ENCODE measurements at regions not wholly inside any gene's neighbourhood (a gene's known extent, or its start where the extent isn't known, plus 50 kb on each side); places are given as distances from the start of the nearest gene placed in this dataset.
"Not testable (repeated sequence)": the region's sequence is repeated elsewhere in the genome, so short reads cannot be mapped to it uniquely, and the experiment has no call there.

DNA sequence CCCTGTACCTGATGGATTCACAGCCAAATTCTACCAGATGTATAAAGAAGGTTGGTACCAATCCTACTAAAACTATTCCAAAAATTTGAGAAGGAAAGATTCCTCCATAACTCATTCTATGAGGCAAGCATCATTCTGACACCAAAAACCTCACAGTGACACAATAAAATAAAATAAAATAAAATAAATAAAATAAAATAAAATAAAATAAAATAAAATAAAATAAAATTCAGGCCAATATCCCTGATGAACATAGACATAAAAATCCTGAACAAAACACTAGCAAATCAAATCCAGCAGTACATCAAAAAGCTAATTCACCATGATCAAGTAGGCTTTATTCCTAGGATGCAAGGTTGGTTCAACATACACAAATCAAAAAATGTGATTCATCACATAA, 108.1 kb downstream of the PROX1 start:
- TF ChIP-seq, protein P1, sequence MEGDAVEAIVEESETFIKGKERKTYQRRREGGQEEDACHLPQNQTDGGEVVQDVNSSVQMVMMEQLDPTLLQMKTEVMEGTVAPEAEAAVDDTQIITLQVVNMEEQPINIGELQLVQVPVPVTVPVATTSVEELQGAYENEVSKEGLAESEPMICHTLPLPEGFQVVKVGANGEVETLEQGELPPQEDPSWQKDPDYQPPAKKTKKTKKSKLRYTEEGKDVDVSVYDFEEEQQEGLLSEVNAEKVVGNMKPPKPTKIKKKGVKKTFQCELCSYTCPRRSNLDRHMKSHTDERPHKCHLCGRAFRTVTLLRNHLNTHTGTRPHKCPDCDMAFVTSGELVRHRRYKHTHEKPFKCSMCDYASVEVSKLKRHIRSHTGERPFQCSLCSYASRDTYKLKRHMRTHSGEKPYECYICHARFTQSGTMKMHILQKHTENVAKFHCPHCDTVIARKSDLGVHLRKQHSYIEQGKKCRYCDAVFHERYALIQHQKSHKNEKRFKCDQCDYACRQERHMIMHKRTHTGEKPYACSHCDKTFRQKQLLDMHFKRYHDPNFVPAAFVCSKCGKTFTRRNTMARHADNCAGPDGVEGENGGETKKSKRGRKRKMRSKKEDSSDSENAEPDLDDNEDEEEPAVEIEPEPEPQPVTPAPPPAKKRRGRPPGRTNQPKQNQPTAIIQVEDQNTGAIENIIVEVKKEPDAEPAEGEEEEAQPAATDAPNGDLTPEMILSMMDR (IDR thresholded peaks at IDR 0.05): not testable (repeated sequence)
- TF ChIP-seq, protein P2, sequence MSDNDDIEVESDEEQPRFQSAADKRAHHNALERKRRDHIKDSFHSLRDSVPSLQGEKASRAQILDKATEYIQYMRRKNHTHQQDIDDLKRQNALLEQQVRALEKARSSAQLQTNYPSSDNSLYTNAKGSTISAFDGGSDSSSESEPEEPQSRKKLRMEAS (CRISPR knock-in tag; IDR thresholded peaks at IDR 0.05): not testable (repeated sequence)
- TF ChIP-seq CREB1 (CRISPR knock-in tag; IDR thresholded peaks at IDR 0.05); CBFB (CRISPR knock-in tag; IDR thresholded peaks at IDR 0.05; ENCODE audit: low read depth); GABPB1 (CRISPR knock-in tag; IDR thresholded peaks at IDR 0.05); TCF7 (CRISPR knock-in tag; IDR thresholded peaks at IDR 0.05; ENCODE audit: low read depth); RELA (CRISPR knock-in tag; IDR thresholded peaks at IDR 0.05; ENCODE audit: borderline replicate concordance); NFYB (CRISPR knock-in tag; conservative IDR thresholded peaks at IDR 0.05; ENCODE audit: low read depth): not testable (repeated sequence)
- TF ChIP-seq, protein P3, sequence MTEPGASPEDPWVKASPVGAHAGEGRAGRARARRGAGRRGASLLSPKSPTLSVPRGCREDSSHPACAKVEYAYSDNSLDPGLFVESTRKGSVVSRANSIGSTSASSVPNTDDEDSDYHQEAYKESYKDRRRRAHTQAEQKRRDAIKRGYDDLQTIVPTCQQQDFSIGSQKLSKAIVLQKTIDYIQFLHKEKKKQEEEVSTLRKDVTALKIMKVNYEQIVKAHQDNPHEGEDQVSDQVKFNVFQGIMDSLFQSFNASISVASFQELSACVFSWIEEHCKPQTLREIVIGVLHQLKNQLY (CRISPR knock-in tag; IDR thresholded peaks at IDR 0.05): not testable (repeated sequence)
- TF ChIP-seq, protein P4, sequence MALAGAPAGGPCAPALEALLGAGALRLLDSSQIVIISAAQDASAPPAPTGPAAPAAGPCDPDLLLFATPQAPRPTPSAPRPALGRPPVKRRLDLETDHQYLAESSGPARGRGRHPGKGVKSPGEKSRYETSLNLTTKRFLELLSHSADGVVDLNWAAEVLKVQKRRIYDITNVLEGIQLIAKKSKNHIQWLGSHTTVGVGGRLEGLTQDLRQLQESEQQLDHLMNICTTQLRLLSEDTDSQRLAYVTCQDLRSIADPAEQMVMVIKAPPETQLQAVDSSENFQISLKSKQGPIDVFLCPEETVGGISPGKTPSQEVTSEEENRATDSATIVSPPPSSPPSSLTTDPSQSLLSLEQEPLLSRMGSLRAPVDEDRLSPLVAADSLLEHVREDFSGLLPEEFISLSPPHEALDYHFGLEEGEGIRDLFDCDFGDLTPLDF (CRISPR knock-in tag; IDR thresholded peaks at IDR 0.05): not testable (repeated sequence)
- TF ChIP-seq, protein P5, sequence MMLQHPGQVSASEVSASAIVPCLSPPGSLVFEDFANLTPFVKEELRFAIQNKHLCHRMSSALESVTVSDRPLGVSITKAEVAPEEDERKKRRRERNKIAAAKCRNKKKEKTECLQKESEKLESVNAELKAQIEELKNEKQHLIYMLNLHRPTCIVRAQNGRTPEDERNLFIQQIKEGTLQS (CRISPR knock-in tag; conservative IDR thresholded peaks at IDR 0.05): not testable (repeated sequence)

Measured in WTC11 (cell line).